ENCODE measurements at regions not wholly inside any gene's neighbourhood (a gene's known extent, or its start where the extent isn't known, plus 50 kb on each side); places are given as distances from the start of the nearest gene placed in this dataset.

DNA sequence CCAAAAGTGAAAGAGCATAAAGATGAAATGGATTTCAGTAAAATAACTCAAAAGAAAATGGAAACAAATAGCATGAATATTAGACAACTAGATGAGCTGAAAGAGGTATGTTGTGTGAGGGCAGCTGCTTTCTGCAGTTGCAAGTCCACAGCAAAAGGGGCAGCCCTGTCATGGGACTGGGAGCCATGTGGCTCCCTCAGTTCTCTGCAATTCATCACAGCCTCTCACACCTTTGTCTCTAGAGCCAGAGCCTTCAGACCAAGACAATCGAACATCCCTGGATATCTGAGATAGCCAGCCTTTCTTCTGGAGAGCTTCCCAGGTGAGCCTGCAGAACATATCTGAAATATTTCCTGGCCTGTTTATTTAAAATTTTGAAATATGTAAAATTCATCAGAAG, 538.7 kb downstream of the REEP3 start:
- Histone ChIP-seq H3K36me3 (no peaks in the 10 kb centered on the region), H3K4me2 (no peak overlapping the region), H4K20me1 (ENCODE audit: low read depth) (no peaks in the 10 kb centered on the region), H3K4me3 (no peak overlapping the region), H3K4me1 (no peaks in the 10 kb centered on the region), H3K9me3 (ENCODE audit: low read depth) (no peaks in the 10 kb centered on the region), H3K27me3 (no peaks in the 10 kb centered on the region), H3K27ac (no peak overlapping the region), H3F3A (ENCODE audit: low read depth) (no peaks in the 10 kb centered on the region), H3K9ac (no peak overlapping the region), H3K79me2 (ENCODE audit: low read depth) (no peaks in the 10 kb centered on the region), H2AFZ (replicated peaks) (no peak overlapping the region)
- no peaks in the 10 kb centered on the region for H3K9me3 Mint-ChIP-seq
- no peaks in the 10 kb centered on the region for H3K27me3 Mint-ChIP-seq (ENCODE audit: insufficient read depth, low read depth)
- DNase-seq (ENCODE audit: low spot score), result no peak
- no peak overlapping the region for H3K4me3 Mint-ChIP-seq
- no peak overlapping the region for H3K27ac Mint-ChIP-seq
- TF ChIP-seq EZH2phosphoT487 (IDR thresholded peaks at IDR 0.05), result no peak
- TF ChIP-seq EZH2 (IDR thresholded peaks at IDR 0.05), result no peak
- TF ChIP-seq CTCF (IDR thresholded peaks at IDR 0.05), result no peak
- H3K36me3 Mint-ChIP-seq, result no peaks in the 10 kb centered on the region
- H3K4me1 Mint-ChIP-seq, result no peaks in the 10 kb centered on the region

DNA sequence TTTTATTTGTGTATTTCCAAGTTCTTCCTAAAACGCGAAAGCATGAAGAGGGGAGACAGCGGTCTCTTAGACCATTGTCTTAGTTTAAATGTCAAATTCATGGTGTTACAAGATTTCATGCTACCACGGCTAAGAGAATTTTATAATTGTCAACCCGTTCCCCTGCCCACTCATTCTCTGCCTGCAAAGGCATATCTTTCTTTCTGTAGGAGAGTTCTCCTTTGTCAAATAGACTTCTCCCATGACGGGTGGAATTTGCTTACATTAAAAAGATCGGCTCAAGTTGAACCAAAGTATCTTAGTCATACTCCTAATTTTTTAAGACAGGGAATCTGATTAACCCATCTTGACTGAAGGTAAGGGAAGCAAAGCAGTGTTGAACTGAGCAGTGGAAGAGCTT, 539.2 kb downstream of the REEP3 start:
- Histone ChIP-seq H3K4me3 (no peak overlapping the region), H3F3A (ENCODE audit: low read depth) (no peaks in the 10 kb centered on the region), H3K27ac (no peak overlapping the region), H3K36me3 (no peaks in the 10 kb centered on the region), H3K4me2 (no peak overlapping the region), H4K20me1 (ENCODE audit: low read depth) (no peaks in the 10 kb centered on the region), H3K79me2 (ENCODE audit: low read depth) (no peaks in the 10 kb centered on the region), H3K9ac (no peak overlapping the region), H3K4me1 (no peaks in the 10 kb centered on the region), H3K9me3 (ENCODE audit: low read depth) (no peaks in the 10 kb centered on the region), H3K27me3 (no peaks in the 10 kb centered on the region), H2AFZ (replicated peaks) (no peak overlapping the region)
- Mint-ChIP-seq H3K36me3 (no peaks in the 10 kb centered on the region), H3K27ac (no peak overlapping the region), H3K4me3 (no peak overlapping the region), H3K4me1 (no peaks in the 10 kb centered on the region), H3K9me3 (no peaks in the 10 kb centered on the region), H3K27me3 (ENCODE audit: insufficient read depth, low read depth) (no peaks in the 10 kb centered on the region)
- no peak for DNase-seq (ENCODE audit: low spot score)
- TF ChIP-seq EZH2phosphoT487 (IDR thresholded peaks at IDR 0.05) (no peak), CTCF (IDR thresholded peaks at IDR 0.05) (no peak), EZH2 (IDR thresholded peaks at IDR 0.05) (no peak)

DNA sequence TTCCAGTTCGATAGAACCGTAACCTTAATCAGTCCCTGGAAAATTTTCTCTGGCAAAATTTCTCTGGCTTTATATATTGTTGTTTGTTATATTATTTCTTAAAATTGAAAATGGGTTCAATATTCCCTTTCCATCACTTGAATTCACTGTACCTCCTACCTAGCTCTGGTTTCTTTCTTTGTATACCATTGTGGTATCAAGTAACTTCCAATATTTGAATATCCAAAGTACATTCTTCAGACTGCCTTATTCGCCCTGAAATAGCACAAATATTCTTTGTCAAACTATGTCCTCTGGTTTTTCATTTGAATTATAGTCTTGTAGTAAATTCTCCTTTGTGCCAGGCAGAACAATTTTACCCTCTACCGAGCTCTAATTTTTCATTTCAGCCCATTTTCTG, 541.6 kb downstream of the REEP3 start:
- no peaks in the 10 kb centered on the region for H3K4me1 Mint-ChIP-seq
- H3K9me3 Mint-ChIP-seq, result no peaks in the 10 kb centered on the region
- Histone ChIP-seq H4K20me1 (ENCODE audit: low read depth) (no peaks in the 10 kb centered on the region), H3K9me3 (ENCODE audit: low read depth) (no peaks in the 10 kb centered on the region), H3K27ac (no peak overlapping the region), H3K4me1 (no peaks in the 10 kb centered on the region), H3K79me2 (ENCODE audit: low read depth) (no peaks in the 10 kb centered on the region), H3K36me3 (no peaks in the 10 kb centered on the region), H3K4me3 (no peak overlapping the region), H3K27me3 (no peaks in the 10 kb centered on the region), H3K4me2 (no peak overlapping the region), H3K9ac (no peak overlapping the region), H3F3A (ENCODE audit: low read depth) (no peaks in the 10 kb centered on the region), H2AFZ (replicated peaks) (no peak overlapping the region)
- no peak overlapping the region for H3K4me3 Mint-ChIP-seq
- H3K36me3 Mint-ChIP-seq, result no peaks in the 10 kb centered on the region
- H3K27me3 Mint-ChIP-seq (ENCODE audit: insufficient read depth, low read depth), result no peaks in the 10 kb centered on the region
- no peak for DNase-seq (ENCODE audit: low spot score)
- H3K27ac Mint-ChIP-seq, result no peak overlapping the region
- no peak for TF ChIP-seq EZH2 (IDR thresholded peaks at IDR 0.05)
- no peak for TF ChIP-seq EZH2phosphoT487 (IDR thresholded peaks at IDR 0.05)
- TF ChIP-seq CTCF (IDR thresholded peaks at IDR 0.05), result no peak

All from neural progenitor cell (in vitro differentiated cells).